ENCODE measurements at regions not wholly inside any gene's neighbourhood (a gene's known extent, or its start where the extent isn't known, plus 50 kb on each side); places are given as distances from the start of the nearest gene placed in this dataset.

DNA sequence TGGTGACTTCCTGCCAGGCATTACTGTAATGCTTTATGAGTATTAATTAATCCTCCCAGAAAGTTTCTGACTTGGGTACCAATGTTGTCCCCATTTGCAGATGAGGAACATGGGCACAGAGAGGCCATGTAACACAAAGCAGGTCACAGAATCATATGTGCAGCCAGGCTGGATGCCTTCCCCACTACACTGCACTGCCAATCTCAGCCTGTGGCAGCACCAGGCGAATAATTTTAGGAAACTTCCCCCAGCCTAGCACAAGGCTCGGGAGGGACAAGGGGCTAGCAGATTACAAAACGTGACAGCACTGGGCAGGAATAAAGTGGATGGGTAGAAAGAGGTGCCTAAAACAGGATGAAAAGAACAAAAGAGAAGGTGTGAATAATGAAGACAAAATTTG, 331.7 kb upstream of the PROX1 start:
- Mint-ChIP-seq H3K4me3 (ENCODE audit: unreplicated experiment) (no peak overlapping the region), H3K9me3 (ENCODE audit: unreplicated experiment) (no peaks in the 10 kb centered on the region), H3K27me3 (ENCODE audit: unreplicated experiment) (no peaks in the 10 kb centered on the region), H3K27ac (ENCODE audit: unreplicated experiment) (no peak overlapping the region), H3K36me3 (ENCODE audit: low read depth, unreplicated experiment) (no peaks in the 10 kb centered on the region), H3K4me1 (ENCODE audit: unreplicated experiment) (no peaks in the 10 kb centered on the region)
- TF ChIP-seq, protein P1, sequence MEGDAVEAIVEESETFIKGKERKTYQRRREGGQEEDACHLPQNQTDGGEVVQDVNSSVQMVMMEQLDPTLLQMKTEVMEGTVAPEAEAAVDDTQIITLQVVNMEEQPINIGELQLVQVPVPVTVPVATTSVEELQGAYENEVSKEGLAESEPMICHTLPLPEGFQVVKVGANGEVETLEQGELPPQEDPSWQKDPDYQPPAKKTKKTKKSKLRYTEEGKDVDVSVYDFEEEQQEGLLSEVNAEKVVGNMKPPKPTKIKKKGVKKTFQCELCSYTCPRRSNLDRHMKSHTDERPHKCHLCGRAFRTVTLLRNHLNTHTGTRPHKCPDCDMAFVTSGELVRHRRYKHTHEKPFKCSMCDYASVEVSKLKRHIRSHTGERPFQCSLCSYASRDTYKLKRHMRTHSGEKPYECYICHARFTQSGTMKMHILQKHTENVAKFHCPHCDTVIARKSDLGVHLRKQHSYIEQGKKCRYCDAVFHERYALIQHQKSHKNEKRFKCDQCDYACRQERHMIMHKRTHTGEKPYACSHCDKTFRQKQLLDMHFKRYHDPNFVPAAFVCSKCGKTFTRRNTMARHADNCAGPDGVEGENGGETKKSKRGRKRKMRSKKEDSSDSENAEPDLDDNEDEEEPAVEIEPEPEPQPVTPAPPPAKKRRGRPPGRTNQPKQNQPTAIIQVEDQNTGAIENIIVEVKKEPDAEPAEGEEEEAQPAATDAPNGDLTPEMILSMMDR (IDR thresholded peaks at IDR 0.05; ENCODE audit: unreplicated experiment) = no peak
- DNase-seq (ENCODE audit: low spot score) = no peak

DNA sequence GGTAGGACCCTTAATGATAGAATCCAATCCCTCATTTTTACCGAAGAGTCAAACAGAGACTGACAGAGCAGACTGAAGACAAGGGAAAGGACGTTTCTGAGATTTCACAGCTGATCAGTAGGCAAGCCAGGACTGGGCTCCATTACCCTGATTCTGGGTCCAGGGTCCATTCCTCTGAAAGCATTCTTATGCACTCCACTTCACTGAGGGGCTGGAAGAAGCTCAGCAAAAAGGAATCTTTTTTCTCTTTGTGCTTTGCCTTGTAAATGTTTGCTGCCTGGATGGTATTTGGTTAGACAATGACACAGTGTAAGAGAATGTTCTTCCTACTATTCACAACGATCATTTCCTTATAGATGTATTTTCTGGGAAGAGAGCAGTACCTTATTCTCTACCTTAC, 331.3 kb upstream of the PROX1 start:
- Mint-ChIP-seq H3K36me3 (ENCODE audit: low read depth, unreplicated experiment) (no peaks in the 10 kb centered on the region), H3K27ac (ENCODE audit: unreplicated experiment) (no peak overlapping the region), H3K27me3 (ENCODE audit: unreplicated experiment) (no peaks in the 10 kb centered on the region), H3K4me3 (ENCODE audit: unreplicated experiment) (no peak overlapping the region), H3K9me3 (ENCODE audit: unreplicated experiment) (no peaks in the 10 kb centered on the region), H3K4me1 (ENCODE audit: unreplicated experiment) (no peaks in the 10 kb centered on the region)
- no peak for DNase-seq (ENCODE audit: low spot score)
- TF ChIP-seq, protein P1 (IDR thresholded peaks at IDR 0.05; ENCODE audit: unreplicated experiment) = no peak

- H3K27ac Mint-ChIP-seq (ENCODE audit: unreplicated experiment) = no peak overlapping the region
- no peaks in the 10 kb centered on the region for H3K36me3 Mint-ChIP-seq (ENCODE audit: low read depth, unreplicated experiment)
- H3K4me3 Mint-ChIP-seq (ENCODE audit: unreplicated experiment) = no peak overlapping the region
- DNase-seq (ENCODE audit: low spot score) = no peak
- TF ChIP-seq, protein P1 (IDR thresholded peaks at IDR 0.05; ENCODE audit: unreplicated experiment) = no peak
- H3K9me3 Mint-ChIP-seq (ENCODE audit: unreplicated experiment) = no peaks in the 10 kb centered on the region
- no peaks in the 10 kb centered on the region for H3K27me3 Mint-ChIP-seq (ENCODE audit: unreplicated experiment)
- H3K4me1 Mint-ChIP-seq (ENCODE audit: unreplicated experiment) = no peaks in the 10 kb centered on the region
Observed at GRCh38 chr1:213657013-213657412, 330.8 kb upstream of the PROX1 start.

GRCh38 chr1:213657879-213658278, 329.9 kb upstream of the PROX1 start:
- H3K4me3 Mint-ChIP-seq (ENCODE audit: unreplicated experiment) = no peak overlapping the region
- TF ChIP-seq, protein P1 (IDR thresholded peaks at IDR 0.05; ENCODE audit: unreplicated experiment) = no peak
- H3K27ac Mint-ChIP-seq (ENCODE audit: unreplicated experiment) = no peak overlapping the region
- no peak for DNase-seq (ENCODE audit: low spot score)
- H3K36me3 Mint-ChIP-seq (ENCODE audit: low read depth, unreplicated experiment) = no peaks in the 10 kb centered on the region
- H3K9me3 Mint-ChIP-seq (ENCODE audit: unreplicated experiment) = no peaks in the 10 kb centered on the region
- no peaks in the 10 kb centered on the region for H3K4me1 Mint-ChIP-seq (ENCODE audit: unreplicated experiment)
- H3K27me3 Mint-ChIP-seq (ENCODE audit: unreplicated experiment) = no peaks in the 10 kb centered on the region

DNA sequence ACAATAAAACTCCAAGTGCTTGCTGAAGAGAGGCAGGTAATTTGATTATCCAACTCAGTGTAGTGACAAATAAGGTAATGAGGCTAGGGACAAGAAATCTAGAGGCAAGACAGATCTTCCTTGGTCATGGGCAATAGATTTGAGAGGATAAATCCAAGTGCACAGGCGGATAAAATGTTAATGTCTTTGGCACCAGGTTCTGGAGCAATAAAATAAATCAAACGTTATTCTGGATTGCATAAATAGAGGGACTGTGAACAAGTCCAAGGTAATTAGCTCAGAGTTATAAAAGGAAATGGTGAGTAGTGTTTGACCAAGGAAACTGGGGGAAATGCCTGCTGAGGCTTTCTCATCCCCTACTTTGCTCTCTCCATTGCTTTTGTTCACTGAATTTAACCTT, 329.3 kb upstream of the PROX1 start:
- TF ChIP-seq, protein P1 (IDR thresholded peaks at IDR 0.05; ENCODE audit: unreplicated experiment) = no peak
- H3K4me1 Mint-ChIP-seq (ENCODE audit: unreplicated experiment) = no peaks in the 10 kb centered on the region

More for the DNA sequence above, 329.3 kb upstream of the PROX1 start:
- no peak overlapping the region for H3K27ac Mint-ChIP-seq (ENCODE audit: unreplicated experiment)
- H3K9me3 Mint-ChIP-seq (ENCODE audit: unreplicated experiment) = no peaks in the 10 kb centered on the region
- H3K4me3 Mint-ChIP-seq (ENCODE audit: unreplicated experiment) = no peak overlapping the region
- no peaks in the 10 kb centered on the region for H3K36me3 Mint-ChIP-seq (ENCODE audit: low read depth, unreplicated experiment)
- H3K27me3 Mint-ChIP-seq (ENCODE audit: unreplicated experiment) = no peaks in the 10 kb centered on the region
- DNase-seq (ENCODE audit: low spot score) = no peak

All from endothelial cell (in vitro differentiated cells).